ENCODE measurements at regions not wholly inside any gene's neighbourhood (a gene's known extent, or its start where the extent isn't known, plus 50 kb on each side); places are given as distances from the start of the nearest gene placed in this dataset.
A peak's percentile ranks its signal among the peaks of the same experiment; 100 is the strongest.

GRCh38 chr7:106572394-106573124 is 88.4 kb downstream of the CCDC71L start:
- DNase-seq: no peak
- TF ChIP-seq POLR2A (IDR thresholded peaks at IDR 0.05; ENCODE audit: low read length): no peak
- no peak for TF ChIP-seq GATA1 (IDR thresholded peaks at IDR 0.05; ENCODE audit: low read depth, low read length)

GRCh38 chr7:106571563-106571962 is 89.4 kb downstream of the CCDC71L start:
- DNase-seq: no peak
- TF ChIP-seq GATA1 (IDR thresholded peaks at IDR 0.05; ENCODE audit: low read depth, low read length) (no peak), POLR2A (IDR thresholded peaks at IDR 0.05; ENCODE audit: low read length) (no peak)

GRCh38 chr7:106570948-106571418 is 90.0 kb downstream of the CCDC71L start:
- DNase-seq: no peak
- TF ChIP-seq GATA1 (IDR thresholded peaks at IDR 0.05; ENCODE audit: low read depth, low read length): no peak
- TF ChIP-seq POLR2A (IDR thresholded peaks at IDR 0.05; ENCODE audit: low read length): no peak

GRCh38 chr7:106570146-106570545 is 90.8 kb downstream of the CCDC71L start:
- peak; percentile 31 to 61 for DNase-seq
- TF ChIP-seq GATA1 (IDR thresholded peaks at IDR 0.05; ENCODE audit: low read depth, low read length) (no peak), POLR2A (IDR thresholded peaks at IDR 0.05; ENCODE audit: low read length) (no peak)

- TF ChIP-seq POLR2A (IDR thresholded peaks at IDR 0.05; ENCODE audit: low read length) (no peak), GATA1 (IDR thresholded peaks at IDR 0.05; ENCODE audit: low read depth, low read length) (no peak)
- peak; percentile 64 to 83 for DNase-seq
Observed at GRCh38 chr7:106569500-106569929, 91.4 kb downstream of the CCDC71L start.

GRCh38 chr7:106568680-106569499 is 92.1 kb downstream of the CCDC71L start:
- TF ChIP-seq POLR2A (IDR thresholded peaks at IDR 0.05; ENCODE audit: low read length) (peak; percentile 50), GATA1 (IDR thresholded peaks at IDR 0.05; ENCODE audit: low read depth, low read length) (no peak)
- peak; percentile 99 for DNase-seq

GRCh38 chr7:106568002-106568679 is 92.8 kb downstream of the CCDC71L start:
- TF ChIP-seq POLR2A (IDR thresholded peaks at IDR 0.05; ENCODE audit: low read length): no peak
- no peak for TF ChIP-seq GATA1 (IDR thresholded peaks at IDR 0.05; ENCODE audit: low read depth, low read length)
- peak in 1 of 2 experiments; percentile 58 for DNase-seq

- peak in 1 of 2 experiments; percentile 37 for DNase-seq
Observed at GRCh38 chr7:106567204-106568001, 93.6 kb downstream of the CCDC71L start.

- peak in 1 of 2 experiments; percentile 41 for DNase-seq
Observed at GRCh38 chr7:106566672-106567071, 94.3 kb downstream of the CCDC71L start.

GRCh38 chr7:106566196-106566595 is 94.8 kb downstream of the CCDC71L start:
- DNase-seq: no peak
- TF ChIP-seq GATA1 (IDR thresholded peaks at IDR 0.05; ENCODE audit: low read depth, low read length) (no peak), POLR2A (IDR thresholded peaks at IDR 0.05; ENCODE audit: low read length) (no peak)

More at GRCh38 chr7:106566672-106567071, 94.3 kb downstream of the CCDC71L start:
- TF ChIP-seq GATA1 (IDR thresholded peaks at IDR 0.05; ENCODE audit: low read depth, low read length) (no peak), POLR2A (IDR thresholded peaks at IDR 0.05; ENCODE audit: low read length) (no peak)

- DNase-seq: peak in 1 of 2 experiments; percentile 30
Observed at GRCh38 chr7:106565428-106565827, 95.5 kb downstream of the CCDC71L start.

GRCh38 chr7:106563466-106564150 is 97.3 kb downstream of the CCDC71L start:
- TF ChIP-seq POLR2A (IDR thresholded peaks at IDR 0.05; ENCODE audit: low read length) (no peak), GATA1 (IDR thresholded peaks at IDR 0.05; ENCODE audit: low read depth, low read length) (no peak)
- peak; percentile 33 to 65 for DNase-seq

More at GRCh38 chr7:106565428-106565827, 95.5 kb downstream of the CCDC71L start:
- TF ChIP-seq POLR2A (IDR thresholded peaks at IDR 0.05; ENCODE audit: low read length) (no peak), GATA1 (IDR thresholded peaks at IDR 0.05; ENCODE audit: low read depth, low read length) (no peak)

Data from erythroblast (primary cell).